ENCODE measurements at regions not wholly inside any gene's neighbourhood (a gene's known extent, or its start where the extent isn't known, plus 50 kb on each side); places are given as distances from the start of the nearest gene placed in this dataset.

DNA sequence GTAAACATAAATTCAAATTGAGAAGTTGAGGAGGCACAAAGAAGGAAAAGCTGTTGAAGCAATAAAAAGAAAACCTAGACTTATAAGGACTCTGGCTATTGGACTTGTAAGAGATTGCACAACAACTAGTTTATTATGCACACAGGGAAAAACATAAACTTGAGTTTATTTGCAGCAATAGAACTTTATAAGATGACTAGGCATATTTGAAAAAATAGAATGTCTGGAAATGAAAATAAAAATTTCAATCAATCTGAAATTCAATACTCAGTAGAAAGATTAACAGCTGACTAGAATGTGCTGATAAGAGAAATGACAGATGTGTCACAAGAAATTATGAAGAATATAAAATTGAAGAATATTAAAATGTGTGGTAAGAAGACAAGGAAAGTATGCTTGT is 505.4 kb upstream of the ZP4 start:
- TF ChIP-seq, protein P1, sequence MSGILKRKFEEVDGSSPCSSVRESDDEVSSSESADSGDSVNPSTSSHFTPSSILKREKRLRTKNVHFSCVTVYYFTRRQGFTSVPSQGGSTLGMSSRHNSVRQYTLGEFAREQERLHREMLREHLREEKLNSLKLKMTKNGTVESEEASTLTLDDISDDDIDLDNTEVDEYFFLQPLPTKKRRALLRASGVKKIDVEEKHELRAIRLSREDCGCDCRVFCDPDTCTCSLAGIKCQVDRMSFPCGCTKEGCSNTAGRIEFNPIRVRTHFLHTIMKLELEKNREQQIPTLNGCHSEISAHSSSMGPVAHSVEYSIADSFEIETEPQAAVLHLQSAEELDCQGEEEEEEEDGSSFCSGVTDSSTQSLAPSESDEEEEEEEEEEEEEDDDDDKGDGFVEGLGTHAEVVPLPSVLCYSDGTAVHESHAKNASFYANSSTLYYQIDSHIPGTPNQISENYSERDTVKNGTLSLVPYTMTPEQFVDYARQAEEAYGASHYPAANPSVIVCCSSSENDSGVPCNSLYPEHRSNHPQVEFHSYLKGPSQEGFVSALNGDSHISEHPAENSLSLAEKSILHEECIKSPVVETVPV (CRISPR knock-in tag; IDR thresholded peaks at IDR 0.05) = no peak
- TF ChIP-seq RARB (CRISPR knock-in tag; IDR thresholded peaks at IDR 0.05) (no peak), ZFP3 (CRISPR knock-in tag; IDR thresholded peaks at IDR 0.05) (no peak), TCF4 (CRISPR knock-in tag; IDR thresholded peaks at IDR 0.05; ENCODE audit: borderline replicate concordance) (no peak), PPARA (CRISPR knock-in tag; IDR thresholded peaks at IDR 0.05; ENCODE audit: borderline replicate concordance) (no peak), ISL1 (CRISPR knock-in tag; IDR thresholded peaks at IDR 0.05) (no peak), ZC3H10 (CRISPR knock-in tag; IDR thresholded peaks at IDR 0.05) (no peak), BACH2 (CRISPR knock-in tag; IDR thresholded peaks at IDR 0.05; ENCODE audit: borderline replicate concordance) (no peak), ZNF70 (CRISPR knock-in tag; IDR thresholded peaks at IDR 0.05) (no peak), CSDC2 (CRISPR knock-in tag; IDR thresholded peaks at IDR 0.05) (no peak), ZNF8 (CRISPR knock-in tag; IDR thresholded peaks at IDR 0.05) (no peak), GLIS3 (CRISPR knock-in tag; IDR thresholded peaks at IDR 0.05) (no peak), ESRRG (CRISPR knock-in tag; IDR thresholded peaks at IDR 0.05) (no peak), OSR1 (CRISPR knock-in tag; IDR thresholded peaks at IDR 0.05) (no peak), ARNTL (CRISPR knock-in tag; IDR thresholded peaks at IDR 0.05; ENCODE audit: borderline replicate concordance, low read depth) (no peak), ZFP30 (CRISPR knock-in tag; IDR thresholded peaks at IDR 0.05) (no peak), TOX (CRISPR knock-in tag; IDR thresholded peaks at IDR 0.05; ENCODE audit: borderline replicate concordance) (no peak)
- TF ChIP-seq, protein P2, sequence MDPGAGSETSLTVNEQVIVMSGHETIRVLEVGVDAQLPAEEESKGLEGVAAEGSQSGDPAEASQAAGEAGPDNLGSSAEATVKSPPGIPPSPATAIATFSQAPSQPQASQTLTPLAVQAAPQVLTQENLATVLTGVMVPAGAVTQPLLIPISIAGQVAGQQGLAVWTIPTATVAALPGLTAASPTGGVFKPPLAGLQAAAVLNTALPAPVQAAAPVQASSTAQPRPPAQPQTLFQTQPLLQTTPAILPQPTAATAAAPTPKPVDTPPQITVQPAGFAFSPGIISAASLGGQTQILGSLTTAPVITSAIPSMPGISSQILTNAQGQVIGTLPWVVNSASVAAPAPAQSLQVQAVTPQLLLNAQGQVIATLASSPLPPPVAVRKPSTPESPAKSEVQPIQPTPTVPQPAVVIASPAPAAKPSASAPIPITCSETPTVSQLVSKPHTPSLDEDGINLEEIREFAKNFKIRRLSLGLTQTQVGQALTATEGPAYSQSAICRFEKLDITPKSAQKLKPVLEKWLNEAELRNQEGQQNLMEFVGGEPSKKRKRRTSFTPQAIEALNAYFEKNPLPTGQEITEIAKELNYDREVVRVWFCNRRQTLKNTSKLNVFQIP (CRISPR knock-in tag; IDR thresholded peaks at IDR 0.05; ENCODE audit: borderline replicate concordance, low read depth) = no peak
- TF ChIP-seq, protein P3, sequence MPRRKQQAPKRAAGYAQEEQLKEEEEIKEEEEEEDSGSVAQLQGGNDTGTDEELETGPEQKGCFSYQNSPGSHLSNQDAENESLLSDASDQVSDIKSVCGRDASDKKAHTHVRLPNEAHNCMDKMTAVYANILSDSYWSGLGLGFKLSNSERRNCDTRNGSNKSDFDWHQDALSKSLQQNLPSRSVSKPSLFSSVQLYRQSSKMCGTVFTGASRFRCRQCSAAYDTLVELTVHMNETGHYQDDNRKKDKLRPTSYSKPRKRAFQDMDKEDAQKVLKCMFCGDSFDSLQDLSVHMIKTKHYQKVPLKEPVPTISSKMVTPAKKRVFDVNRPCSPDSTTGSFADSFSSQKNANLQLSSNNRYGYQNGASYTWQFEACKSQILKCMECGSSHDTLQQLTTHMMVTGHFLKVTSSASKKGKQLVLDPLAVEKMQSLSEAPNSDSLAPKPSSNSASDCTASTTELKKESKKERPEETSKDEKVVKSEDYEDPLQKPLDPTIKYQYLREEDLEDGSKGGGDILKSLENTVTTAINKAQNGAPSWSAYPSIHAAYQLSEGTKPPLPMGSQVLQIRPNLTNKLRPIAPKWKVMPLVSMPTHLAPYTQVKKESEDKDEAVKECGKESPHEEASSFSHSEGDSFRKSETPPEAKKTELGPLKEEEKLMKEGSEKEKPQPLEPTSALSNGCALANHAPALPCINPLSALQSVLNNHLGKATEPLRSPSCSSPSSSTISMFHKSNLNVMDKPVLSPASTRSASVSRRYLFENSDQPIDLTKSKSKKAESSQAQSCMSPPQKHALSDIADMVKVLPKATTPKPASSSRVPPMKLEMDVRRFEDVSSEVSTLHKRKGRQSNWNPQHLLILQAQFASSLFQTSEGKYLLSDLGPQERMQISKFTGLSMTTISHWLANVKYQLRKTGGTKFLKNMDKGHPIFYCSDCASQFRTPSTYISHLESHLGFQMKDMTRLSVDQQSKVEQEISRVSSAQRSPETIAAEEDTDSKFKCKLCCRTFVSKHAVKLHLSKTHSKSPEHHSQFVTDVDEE (CRISPR knock-in tag; IDR thresholded peaks at IDR 0.05) = no peak
- no peak for ATAC-seq

DNA sequence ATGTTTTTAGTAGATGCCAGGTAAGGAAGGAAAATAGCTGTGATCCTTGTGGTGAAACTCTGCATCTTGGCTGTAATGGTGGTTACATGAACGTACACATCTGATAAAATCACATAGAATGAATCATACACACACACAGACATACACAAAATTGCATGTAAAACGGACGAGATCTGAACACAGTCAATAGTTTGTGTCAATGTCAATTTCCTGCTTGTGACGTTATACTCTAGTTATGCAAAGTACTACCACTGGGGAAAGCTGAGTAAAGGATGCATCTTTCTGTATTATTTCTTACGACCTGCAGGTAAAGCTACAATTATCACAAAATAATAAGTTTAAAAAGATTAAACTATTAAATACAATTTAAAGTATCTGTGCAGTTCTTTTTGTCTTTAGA is 493.7 kb upstream of the ZP4 start:
- no peak for ATAC-seq
- TF ChIP-seq SNAI2 (CRISPR knock-in tag; IDR thresholded peaks at IDR 0.05) (no peak), BACH2 (CRISPR knock-in tag; IDR thresholded peaks at IDR 0.05; ENCODE audit: borderline replicate concordance) (no peak), ISL1 (CRISPR knock-in tag; IDR thresholded peaks at IDR 0.05) (no peak), ZNF8 (CRISPR knock-in tag; IDR thresholded peaks at IDR 0.05) (no peak), OSR1 (CRISPR knock-in tag; IDR thresholded peaks at IDR 0.05) (no peak), TCF4 (CRISPR knock-in tag; IDR thresholded peaks at IDR 0.05; ENCODE audit: borderline replicate concordance) (no peak), ESRRG (CRISPR knock-in tag; IDR thresholded peaks at IDR 0.05) (no peak), ZC3H10 (CRISPR knock-in tag; IDR thresholded peaks at IDR 0.05) (no peak), ARNTL (CRISPR knock-in tag; IDR thresholded peaks at IDR 0.05; ENCODE audit: borderline replicate concordance, low read depth) (no peak), CSDC2 (CRISPR knock-in tag; IDR thresholded peaks at IDR 0.05) (no peak), ZFP30 (CRISPR knock-in tag; IDR thresholded peaks at IDR 0.05) (no peak)
- TF ChIP-seq, protein P4, sequence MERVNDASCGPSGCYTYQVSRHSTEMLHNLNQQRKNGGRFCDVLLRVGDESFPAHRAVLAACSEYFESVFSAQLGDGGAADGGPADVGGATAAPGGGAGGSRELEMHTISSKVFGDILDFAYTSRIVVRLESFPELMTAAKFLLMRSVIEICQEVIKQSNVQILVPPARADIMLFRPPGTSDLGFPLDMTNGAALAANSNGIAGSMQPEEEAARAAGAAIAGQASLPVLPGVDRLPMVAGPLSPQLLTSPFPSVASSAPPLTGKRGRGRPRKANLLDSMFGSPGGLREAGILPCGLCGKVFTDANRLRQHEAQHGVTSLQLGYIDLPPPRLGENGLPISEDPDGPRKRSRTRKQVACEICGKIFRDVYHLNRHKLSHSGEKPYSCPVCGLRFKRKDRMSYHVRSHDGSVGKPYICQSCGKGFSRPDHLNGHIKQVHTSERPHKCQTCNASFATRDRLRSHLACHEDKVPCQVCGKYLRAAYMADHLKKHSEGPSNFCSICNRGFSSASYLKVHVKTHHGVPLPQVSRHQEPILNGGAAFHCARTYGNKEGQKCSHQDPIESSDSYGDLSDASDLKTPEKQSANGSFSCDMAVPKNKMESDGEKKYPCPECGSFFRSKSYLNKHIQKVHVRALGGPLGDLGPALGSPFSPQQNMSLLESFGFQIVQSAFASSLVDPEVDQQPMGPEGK (CRISPR knock-in tag; IDR thresholded peaks at IDR 0.05; ENCODE audit: borderline replicate concordance) = no peak
- TF ChIP-seq, protein P3 (CRISPR knock-in tag; IDR thresholded peaks at IDR 0.05) = no peak

Measured in SK-N-SH treated with all-trans-retinoic acid at 6 μM for 48 hours (cell line).